ENCODE measurements at regions not wholly inside any gene's neighbourhood (a gene's known extent, or its start where the extent isn't known, plus 50 kb on each side); places are given as distances from the start of the nearest gene placed in this dataset.
A peak's percentile ranks its signal among the peaks of the same experiment; 100 is the strongest.

DNA sequence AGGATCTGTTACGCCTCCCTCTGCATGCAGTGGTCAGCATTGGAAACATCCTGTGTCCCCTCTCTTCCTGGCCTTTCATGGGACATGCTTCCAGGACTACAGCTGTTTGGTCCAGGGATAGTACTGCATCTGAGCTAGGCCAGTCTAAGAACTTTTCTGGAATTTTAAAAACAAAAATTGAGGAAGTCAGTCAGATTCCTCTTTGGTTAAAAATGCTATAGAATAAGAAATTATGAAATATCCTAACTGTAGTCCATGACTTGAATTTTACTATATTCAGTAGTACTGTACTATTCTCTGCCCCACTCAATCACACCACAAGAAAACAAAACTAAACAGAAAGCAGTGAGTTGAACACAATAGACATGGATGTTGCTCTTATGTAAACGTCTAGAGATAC, 201.0 kb upstream of the CADM1 start:
- no peak overlapping the region for H3K4me3 Mint-ChIP-seq
- H3K9me3 Mint-ChIP-seq, result peaks cover 21% of the 10 kb centered on the region
- peaks cover 14% of the 10 kb centered on the region for H3K36me3 Mint-ChIP-seq (ENCODE audit: low read depth)
- H3K27me3 Mint-ChIP-seq (ENCODE audit: low read depth), result peaks cover 8% of the 10 kb centered on the region
- no peak overlapping the region for H3K27ac Mint-ChIP-seq
- peaks cover 44% of the 10 kb centered on the region for H3K4me1 Mint-ChIP-seq
- TF ChIP-seq, protein P1, sequence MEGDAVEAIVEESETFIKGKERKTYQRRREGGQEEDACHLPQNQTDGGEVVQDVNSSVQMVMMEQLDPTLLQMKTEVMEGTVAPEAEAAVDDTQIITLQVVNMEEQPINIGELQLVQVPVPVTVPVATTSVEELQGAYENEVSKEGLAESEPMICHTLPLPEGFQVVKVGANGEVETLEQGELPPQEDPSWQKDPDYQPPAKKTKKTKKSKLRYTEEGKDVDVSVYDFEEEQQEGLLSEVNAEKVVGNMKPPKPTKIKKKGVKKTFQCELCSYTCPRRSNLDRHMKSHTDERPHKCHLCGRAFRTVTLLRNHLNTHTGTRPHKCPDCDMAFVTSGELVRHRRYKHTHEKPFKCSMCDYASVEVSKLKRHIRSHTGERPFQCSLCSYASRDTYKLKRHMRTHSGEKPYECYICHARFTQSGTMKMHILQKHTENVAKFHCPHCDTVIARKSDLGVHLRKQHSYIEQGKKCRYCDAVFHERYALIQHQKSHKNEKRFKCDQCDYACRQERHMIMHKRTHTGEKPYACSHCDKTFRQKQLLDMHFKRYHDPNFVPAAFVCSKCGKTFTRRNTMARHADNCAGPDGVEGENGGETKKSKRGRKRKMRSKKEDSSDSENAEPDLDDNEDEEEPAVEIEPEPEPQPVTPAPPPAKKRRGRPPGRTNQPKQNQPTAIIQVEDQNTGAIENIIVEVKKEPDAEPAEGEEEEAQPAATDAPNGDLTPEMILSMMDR (IDR thresholded peaks at IDR 0.05; ENCODE audit: unreplicated experiment in 3 of 3), result no peak

DNA sequence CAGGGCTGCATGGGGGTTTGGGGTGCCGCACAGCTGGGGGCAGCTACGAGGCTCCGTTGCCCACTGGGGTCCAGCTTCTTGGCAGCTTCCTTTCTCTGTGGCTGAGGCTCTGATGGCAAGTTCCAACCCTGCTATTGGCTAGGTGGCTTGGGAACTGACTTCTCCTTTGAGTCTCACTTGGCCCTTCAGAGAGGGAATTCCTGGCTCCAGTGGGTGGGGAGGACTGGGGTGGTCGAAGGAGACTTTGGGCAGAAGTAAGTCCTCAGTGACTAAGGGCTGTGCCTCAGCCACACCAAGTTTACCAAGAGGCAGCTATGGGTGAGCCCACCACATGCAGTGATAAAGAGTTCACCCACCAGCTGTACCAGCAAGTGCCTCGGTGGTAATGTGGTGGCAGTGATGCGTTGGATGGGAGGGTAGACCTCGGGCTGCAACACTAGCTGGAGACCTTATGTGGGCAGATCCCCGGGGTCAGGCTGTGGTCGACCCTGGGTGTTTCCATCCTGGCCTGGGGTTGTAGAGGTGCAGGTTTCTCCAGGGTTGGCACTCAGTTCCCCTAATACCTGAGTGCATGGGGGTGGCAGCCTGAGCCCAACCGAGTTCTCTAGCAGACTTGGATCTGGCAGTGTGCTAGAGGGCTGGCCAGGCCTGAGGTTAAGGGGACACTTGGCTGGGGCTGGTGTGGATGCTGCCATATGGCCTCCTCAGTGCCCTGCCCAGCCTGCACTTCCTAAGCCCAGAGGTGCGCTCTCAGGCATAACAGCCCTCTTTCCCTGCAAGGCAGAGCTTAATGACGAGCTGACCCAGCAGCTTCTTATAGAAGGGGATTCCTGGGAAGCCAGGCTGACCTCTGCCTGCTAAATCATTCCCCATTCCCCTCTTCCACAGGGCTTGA, 197.0 kb upstream of the CADM1 start:
- H3K4me1 Mint-ChIP-seq, result peaks cover 54% of the 10 kb centered on the region
- peak overlapping the region in 1 of 3 experiments; percentile 19 for H3K27ac Mint-ChIP-seq
- no peak overlapping the region for H3K4me3 Mint-ChIP-seq
- TF ChIP-seq, protein P1 (IDR thresholded peaks at IDR 0.05; ENCODE audit: unreplicated experiment in 3 of 3), result no peak
- peaks cover 8% of the 10 kb centered on the region for H3K27me3 Mint-ChIP-seq (ENCODE audit: low read depth)
- peaks cover 14% of the 10 kb centered on the region for H3K36me3 Mint-ChIP-seq (ENCODE audit: low read depth)
- peaks cover 21% of the 10 kb centered on the region for H3K9me3 Mint-ChIP-seq

DNA sequence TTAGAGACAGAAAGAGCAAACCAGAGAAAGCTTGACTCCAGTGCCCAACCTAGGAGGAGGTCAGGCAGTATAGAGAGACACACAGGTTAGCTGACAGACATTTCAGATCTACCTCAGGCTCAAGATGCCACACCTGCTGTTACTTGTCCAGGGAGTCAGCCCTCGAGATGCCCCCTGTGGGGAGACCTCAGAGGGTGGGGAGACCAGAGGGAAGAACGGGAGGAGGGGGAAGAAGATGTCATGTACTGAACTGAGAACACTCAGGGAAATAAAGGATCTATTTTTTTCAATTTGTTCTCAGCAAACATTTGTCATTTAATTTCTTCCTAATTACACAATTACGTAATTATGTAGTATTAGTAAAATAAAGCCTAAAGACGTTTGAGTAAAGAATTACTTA, 196.3 kb upstream of the CADM1 start:
- TF ChIP-seq, protein P1 (IDR thresholded peaks at IDR 0.05; ENCODE audit: unreplicated experiment in 3 of 3), result no peak
- H3K27ac Mint-ChIP-seq, result peak overlapping the region in 2 of 3 experiments; percentile 67 to 72
- peaks cover 62% of the 10 kb centered on the region for H3K4me1 Mint-ChIP-seq
- H3K36me3 Mint-ChIP-seq (ENCODE audit: low read depth), result peaks cover 14% of the 10 kb centered on the region
- peaks cover 8% of the 10 kb centered on the region for H3K27me3 Mint-ChIP-seq (ENCODE audit: low read depth)
- peaks cover 21% of the 10 kb centered on the region for H3K9me3 Mint-ChIP-seq
- no peak overlapping the region for H3K4me3 Mint-ChIP-seq

DNA sequence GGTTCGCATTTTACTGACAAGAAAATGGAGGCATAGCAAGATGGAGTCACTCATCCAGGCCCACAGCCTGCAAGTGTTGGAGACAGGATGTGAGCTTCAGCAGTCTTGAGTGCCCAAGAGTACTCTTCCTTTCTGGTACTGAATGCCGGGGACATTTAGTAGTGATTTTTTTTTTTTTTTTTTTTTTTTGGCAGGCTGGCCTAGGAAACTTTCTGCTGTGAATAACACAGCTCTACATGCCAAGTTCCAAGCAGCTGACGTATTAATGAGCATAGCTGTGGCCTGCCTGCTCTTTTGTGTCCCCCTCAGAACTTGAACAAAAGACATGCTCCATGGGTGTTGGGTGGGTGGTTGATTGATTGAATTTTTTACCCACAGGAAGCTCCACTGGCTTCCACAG, 195.5 kb upstream of the CADM1 start:
- H3K27ac Mint-ChIP-seq, result peak overlapping the region in 2 of 3 experiments; percentile 67 to 72
- peaks cover 14% of the 10 kb centered on the region for H3K36me3 Mint-ChIP-seq (ENCODE audit: low read depth)
- no peak overlapping the region for H3K4me3 Mint-ChIP-seq
- peaks cover 68% of the 10 kb centered on the region for H3K4me1 Mint-ChIP-seq
- H3K9me3 Mint-ChIP-seq, result peaks cover 15% of the 10 kb centered on the region
- H3K27me3 Mint-ChIP-seq (ENCODE audit: low read depth), result peaks cover 8% of the 10 kb centered on the region
- TF ChIP-seq, protein P1 (IDR thresholded peaks at IDR 0.05; ENCODE audit: unreplicated experiment in 3 of 3), result no peak

DNA sequence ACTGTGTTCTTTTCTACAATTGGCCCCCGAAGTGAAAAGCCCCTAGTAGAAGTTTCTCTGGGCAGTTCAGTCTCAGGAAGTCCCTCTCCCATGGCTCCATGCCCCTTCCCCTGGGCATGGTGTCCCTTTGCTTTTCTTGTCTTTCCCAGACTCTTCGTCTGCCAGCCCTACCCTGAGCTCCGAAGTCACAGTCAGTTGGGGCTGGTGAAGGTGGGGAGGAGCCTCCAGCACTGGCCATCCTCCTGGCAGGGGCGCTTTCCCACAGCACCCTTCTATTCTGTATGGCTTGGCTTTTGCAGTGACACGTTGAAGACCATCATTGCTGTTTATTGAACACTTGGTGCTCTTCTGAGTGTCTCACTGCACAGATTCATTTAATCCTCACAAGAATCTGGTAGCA, 195.1 kb upstream of the CADM1 start:
- H3K4me3 Mint-ChIP-seq, result no peak overlapping the region
- H3K9me3 Mint-ChIP-seq, result peaks cover 12% of the 10 kb centered on the region
- peaks cover 68% of the 10 kb centered on the region for H3K4me1 Mint-ChIP-seq
- TF ChIP-seq, protein P1 (IDR thresholded peaks at IDR 0.05; ENCODE audit: unreplicated experiment in 3 of 3), result no peak
- peak overlapping the region in 2 of 3 experiments; percentile 67 to 72 for H3K27ac Mint-ChIP-seq
- peaks cover 5% of the 10 kb centered on the region for H3K27me3 Mint-ChIP-seq (ENCODE audit: low read depth)
- H3K36me3 Mint-ChIP-seq (ENCODE audit: low read depth), result peaks cover 11% of the 10 kb centered on the region

DNA sequence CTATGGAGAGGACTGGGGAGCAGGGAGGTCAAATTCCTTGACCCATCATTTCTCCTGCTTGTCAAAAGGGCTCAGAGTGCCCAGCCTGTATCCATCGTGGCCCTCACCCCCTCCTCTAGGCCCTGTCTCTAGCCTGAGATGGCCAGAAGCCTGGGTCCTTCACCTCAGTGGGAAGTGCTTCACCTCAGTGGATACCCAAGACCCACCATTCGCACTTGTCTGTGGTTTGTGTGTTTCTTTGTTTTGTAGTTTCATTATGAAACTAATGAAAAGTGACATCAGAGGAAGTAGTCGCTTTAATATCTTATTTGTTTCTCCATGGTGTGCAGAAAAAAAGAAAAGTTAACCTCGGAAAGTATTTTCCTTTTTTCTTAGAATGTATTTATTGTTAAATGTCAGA, 194.0 kb upstream of the CADM1 start:
- Mint-ChIP-seq H3K9me3 (peaks cover 6% of the 10 kb centered on the region), H3K27me3 (ENCODE audit: low read depth) (peaks cover 4% of the 10 kb centered on the region), H3K4me3 (no peak overlapping the region), H3K36me3 (ENCODE audit: low read depth) (peaks cover 7% of the 10 kb centered on the region), H3K27ac (no peak overlapping the region), H3K4me1 (peaks cover 68% of the 10 kb centered on the region)
- TF ChIP-seq, protein P1 (IDR thresholded peaks at IDR 0.05; ENCODE audit: unreplicated experiment in 3 of 3), result no peak
